ENCODE measurements at regions not wholly inside any gene's neighbourhood (a gene's known extent, or its start where the extent isn't known, plus 50 kb on each side); places are given as distances from the start of the nearest gene placed in this dataset.

GRCh38 chr2:167790189-167790588 is 457.2 kb downstream of the STK39 start:
- no peak for TF ChIP-seq ZNF384 (IDR thresholded peaks at IDR 0.05)
- no peak for TF ChIP-seq FOXK2 (IDR thresholded peaks at IDR 0.05)
- TF ChIP-seq SP1 (IDR thresholded peaks at IDR 0.05), result no peak
- TF ChIP-seq HDGF (IDR thresholded peaks at IDR 0.05; ENCODE audit: borderline replicate concordance), result no peak
- TF ChIP-seq LEF1 (IDR thresholded peaks at IDR 0.05; ENCODE audit: borderline replicate concordance), result no peak
- no peak for TF ChIP-seq FOXA1 (IDR thresholded peaks at IDR 0.05)
- TF ChIP-seq ELF4 (IDR thresholded peaks at IDR 0.05), result no peak
